HG03060 (cell line): ENCODE measurements at regions not wholly inside any gene's neighbourhood (a gene's known extent, or its start where the extent isn't known, plus 50 kb on each side); places are given as distances from the start of the nearest gene placed in this dataset.
"Not testable (repeated sequence)": the region's sequence is repeated elsewhere in the genome, so short reads cannot be mapped to it uniquely, and the experiment has no call there.

Experiments
- ATAC-seq: cut with Tn5 transposase; IDR thresholded peaks from one replicate; pipeline ENCODE4 v1.9.1; 2021; ENCODE audit warnings: low read depth, moderate number of reproducible peaks; ENCODE audit not compliant: unreplicated experiment

GRCh38 chr4:9702019-9702418 lies 79.4 kb upstream of the DRD5 start:
- not testable (repeated sequence) for ATAC-seq

GRCh38 chr4:9702696-9703095 lies 78.7 kb upstream of the DRD5 start:
- not testable (repeated sequence) for ATAC-seq

GRCh38 chr4:9703391-9703790 lies 78.0 kb upstream of the DRD5 start:
- ATAC-seq = no peak

GRCh38 chr4:9704126-9704525 lies 77.3 kb upstream of the DRD5 start:
- not testable (repeated sequence) for ATAC-seq

GRCh38 chr4:9704551-9705332 lies 76.7 kb upstream of the DRD5 start:
- no peak for ATAC-seq

GRCh38 chr4:9707281-9707680 lies 74.2 kb upstream of the DRD5 start:
- not testable (repeated sequence) for ATAC-seq

- not testable (repeated sequence) for ATAC-seq
Measured at GRCh38 chr4:9707936-9708335, 73.5 kb upstream of the DRD5 start.

- ATAC-seq = no peak
Measured at GRCh38 chr4:9709724-9710123, 71.7 kb upstream of the DRD5 start.

GRCh38 chr4:9715271-9715670 lies 66.2 kb upstream of the DRD5 start:
- ATAC-seq = not testable (repeated sequence)

- ATAC-seq = no peak
Measured at GRCh38 chr4:9716093-9716492, 65.3 kb upstream of the DRD5 start.

- not testable (repeated sequence) for ATAC-seq
Measured at GRCh38 chr4:9718246-9718939, 63.0 kb upstream of the DRD5 start.

- not testable (repeated sequence) for ATAC-seq
Measured at GRCh38 chr4:9722131-9722530, 59.3 kb upstream of the DRD5 start.
